COLO668 (cell line): ENCODE measurements at regions not wholly inside any gene's neighbourhood (a gene's known extent, or its start where the extent isn't known, plus 50 kb on each side); places are given as distances from the start of the nearest gene placed in this dataset.

ENCODE experiments used
- DNase-seq: peaks from one replicate; lab custom pipeline; 2025; ENCODE audit not compliant: unreplicated experiment; lab: John Stamatoyannopoulos, UW

DNA sequence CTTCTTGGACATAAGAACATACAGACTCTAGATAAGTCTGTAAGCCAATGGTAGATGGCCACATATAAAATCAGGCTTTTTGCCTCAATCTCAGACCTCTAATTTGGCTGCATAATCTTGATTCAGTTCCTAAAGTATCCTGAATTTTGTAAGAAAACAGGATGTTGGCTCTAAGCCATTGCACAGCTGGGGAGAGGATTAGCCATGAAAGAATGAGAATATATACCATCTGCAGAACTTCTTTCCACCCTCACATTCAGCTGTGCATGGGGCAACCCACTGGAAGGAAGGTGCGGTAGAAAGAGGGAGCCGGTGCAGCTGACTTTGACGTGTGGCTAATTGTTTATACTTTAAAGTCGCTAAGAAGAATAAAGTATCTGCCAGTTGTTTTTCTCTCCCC, 1061.6 kb upstream of the FAM98A start:
- DNase-seq = no peak

DNA sequence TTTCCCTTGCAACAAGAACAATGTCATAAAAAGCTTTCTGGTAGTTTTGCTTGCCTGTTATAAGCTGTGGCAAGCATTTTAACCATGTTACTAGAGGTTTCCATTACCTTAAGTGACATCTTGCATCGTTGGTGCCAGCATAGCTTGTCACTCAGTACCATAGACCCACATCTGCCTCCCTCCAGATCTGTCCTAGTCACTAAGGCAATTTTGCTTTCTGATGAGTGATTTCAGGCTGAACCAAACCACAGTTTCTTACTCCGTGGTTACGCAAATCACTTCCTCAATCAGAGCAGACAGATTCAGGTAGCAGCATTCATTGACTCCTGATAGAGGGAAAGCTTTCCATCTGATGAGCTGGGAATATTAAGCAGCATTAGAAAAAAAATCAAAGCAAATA, 1057.5 kb upstream of the FAM98A start:
- DNase-seq = no peak

DNA sequence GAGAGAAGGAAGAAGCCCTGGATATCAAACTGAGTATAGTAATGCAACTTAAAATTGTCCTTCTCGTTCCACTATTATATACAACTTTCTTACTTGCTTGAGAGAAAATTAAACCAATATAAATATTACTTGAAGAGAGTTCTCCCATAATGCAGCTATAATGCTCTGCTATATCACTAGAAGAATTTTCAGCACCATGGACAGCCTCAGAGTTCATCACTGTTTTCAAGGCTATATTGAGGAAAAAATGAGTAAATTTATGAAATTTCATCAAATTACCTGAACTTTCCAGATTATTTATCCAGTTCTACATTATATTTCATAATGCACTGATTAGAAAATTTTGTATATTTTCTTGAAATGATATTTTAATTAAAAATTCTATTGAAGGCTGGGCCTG, 1053.5 kb upstream of the FAM98A start:
- no peak for DNase-seq

DNA sequence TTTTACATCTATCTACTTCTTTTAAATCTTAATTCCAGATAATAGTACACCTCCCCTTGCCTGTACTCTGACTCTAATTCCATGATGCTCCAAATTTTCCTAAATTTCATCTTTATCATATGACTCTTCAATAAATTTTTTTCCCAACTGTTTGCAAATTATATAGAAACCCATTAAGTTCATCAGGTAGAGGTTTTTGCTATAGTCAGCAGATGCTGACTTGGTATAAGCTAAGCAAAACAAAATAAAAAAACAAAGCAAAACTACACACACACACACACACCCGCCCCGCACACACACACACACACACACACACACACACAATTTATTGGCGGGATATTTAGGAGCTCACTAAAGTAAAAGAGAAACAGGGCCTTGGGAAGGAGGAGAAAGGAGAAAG, 1047.8 kb upstream of the FAM98A start:
- no peak for DNase-seq

DNA sequence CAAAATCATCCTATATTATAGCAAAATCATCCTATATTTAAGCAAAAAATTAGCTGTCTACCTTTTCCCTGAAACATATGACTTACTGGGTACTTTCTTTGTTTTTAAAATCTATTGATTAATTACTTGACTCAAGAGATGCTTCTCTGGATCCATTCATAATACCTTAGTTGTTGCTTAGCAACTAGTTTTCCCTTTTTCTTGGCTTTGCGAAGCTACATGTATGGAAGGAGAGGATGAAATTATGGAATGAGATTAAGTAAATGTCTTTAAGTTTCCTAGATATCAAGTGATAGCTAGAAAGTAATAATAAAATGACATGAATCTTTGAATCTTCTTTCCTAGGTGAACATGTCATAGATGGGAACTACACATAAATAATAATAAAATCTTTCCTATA, 1033.2 kb upstream of the FAM98A start:
- no peak for DNase-seq

DNA sequence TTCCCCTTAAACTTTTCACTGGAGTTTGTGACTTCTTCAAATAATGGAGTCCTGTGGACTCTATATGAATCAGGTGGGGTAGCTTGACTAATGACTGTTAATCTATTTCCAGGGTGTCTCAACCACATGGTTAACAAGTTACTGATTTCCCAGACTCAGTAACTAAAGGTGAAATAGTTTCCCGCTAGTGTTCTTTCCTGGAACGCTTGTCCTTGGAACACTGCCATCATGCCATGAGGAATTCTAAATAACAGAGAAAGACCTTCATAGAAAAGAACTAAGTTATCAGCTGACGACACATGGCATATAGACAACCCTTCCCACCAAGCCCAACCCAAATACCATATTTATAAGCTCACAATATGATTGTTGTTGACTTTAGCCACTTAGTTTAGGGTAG, 1027.9 kb upstream of the FAM98A start:
- no peak for DNase-seq

DNA sequence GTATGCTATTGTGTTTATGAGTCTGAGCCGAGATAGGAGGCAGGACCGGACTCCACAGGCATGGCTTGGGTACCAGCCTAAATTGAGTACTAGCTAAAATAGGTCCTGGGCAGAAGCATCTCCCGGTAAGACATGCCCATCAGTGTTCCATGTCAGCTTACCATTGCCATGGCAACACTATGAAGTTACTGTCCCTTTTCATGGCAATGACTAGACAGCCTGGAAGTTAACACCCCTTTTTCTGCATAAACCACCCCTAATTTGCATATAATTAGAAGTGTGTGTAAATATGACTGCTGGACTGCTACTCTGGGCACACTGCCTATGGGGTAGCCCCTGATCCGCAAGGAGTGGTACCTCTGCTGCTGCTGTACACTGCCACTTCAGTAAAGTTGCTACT, 1005.1 kb upstream of the FAM98A start:
- no peak for DNase-seq

DNA sequence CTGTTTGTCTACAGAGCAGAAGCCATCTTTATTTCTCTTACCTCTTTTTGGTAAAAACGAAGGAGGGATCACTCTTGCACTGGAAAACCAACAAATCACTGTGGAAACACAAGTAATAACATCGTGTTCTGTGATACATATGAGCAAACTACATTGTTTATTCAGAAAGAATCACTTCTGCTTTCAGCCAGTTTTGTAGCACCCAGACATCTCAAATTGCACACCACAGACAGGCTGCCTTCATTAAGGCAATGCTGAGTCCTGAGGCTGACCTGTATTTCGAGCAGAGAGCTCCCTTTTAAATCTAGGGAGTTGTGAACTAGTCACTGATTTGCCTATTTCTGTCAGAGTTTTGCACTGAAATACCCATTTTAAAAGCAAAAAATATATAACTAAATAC, 1003.2 kb upstream of the FAM98A start:
- no peak for DNase-seq

DNA sequence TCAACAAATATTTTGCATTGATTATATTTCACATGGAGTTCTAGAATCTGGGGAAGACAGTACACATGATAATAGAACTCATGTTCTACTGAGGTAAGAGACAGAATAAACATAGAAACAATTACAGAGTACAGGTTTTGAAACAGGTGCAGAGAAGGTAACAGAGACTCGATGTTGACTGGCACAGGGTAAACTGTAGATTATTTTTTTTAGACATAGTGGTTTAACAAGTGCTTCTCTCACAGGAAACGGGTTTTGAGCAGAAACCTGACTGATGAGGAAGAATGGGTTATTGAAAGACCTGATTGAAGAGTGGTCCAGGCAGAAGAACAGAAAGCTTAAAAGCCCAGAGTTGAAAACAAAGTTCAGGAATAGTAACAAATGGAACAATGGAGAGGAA, 1002.5 kb upstream of the FAM98A start:
- DNase-seq = no peak

DNA sequence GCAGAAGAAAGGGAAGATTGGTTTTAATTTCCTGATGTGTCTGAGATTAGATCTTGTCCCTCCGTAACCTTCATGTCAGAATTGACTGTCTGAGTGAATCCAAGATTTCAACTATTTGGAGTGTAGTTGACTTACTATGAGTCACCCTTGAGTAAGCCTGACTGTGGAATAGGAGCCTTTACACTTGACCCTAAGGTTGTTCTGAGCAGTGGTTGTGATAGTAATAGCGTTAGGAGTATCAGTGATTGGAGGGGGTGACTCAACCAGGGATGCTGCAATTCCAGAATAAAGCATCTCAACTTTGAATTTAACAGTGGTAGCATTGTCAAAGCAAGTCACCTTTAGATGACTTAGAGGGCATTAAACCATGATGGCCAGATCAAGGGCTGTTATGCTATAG, 979.5 kb upstream of the FAM98A start:
- no peak for DNase-seq

DNA sequence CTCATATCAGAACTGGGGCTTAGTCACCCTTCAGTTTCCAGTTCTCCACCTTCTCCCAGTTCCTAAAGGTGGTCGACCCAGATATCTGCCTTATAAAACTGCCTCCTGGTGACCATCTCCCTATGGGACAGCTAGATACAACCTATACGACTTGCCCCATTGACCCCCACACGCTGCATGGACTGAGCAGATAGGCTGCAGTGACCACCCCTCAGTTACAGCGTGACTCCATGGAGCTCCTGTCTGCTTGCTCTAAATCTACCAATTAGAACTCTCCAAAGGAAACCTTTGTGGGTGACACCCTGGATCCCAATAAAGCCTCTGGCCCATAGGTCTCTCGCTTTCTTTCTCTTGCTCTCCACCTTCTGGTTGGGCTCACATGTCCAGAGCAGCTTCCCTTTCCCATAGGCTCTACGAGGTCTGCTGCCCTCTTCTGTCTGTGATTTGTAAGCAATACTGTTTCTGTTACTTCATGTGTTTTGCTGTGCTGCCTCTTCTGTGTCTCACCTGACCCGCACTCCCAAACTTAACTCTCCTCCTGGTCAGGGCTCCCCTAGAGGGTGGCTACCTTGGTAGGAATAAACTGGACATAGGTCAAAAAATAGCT, 971.3 kb upstream of the FAM98A start:
- no peak for DNase-seq

DNA sequence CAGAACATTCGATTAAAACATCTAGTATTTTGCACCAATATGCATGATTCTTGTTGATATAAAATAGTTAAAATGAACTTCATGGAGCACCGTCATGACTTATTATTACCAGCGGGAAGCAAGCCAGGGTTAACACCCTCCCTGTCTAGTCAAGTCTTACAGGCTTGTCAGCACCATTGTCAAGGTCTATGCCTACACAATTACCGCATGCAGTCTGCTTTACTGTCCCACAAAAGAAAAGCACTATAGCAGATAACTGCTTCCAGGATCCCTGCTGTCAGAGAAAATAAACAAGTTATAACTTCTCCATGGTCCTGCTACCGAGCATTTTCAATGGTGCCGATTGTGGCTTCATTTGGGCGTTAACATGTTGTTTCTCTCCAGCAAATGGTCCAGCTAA, 968.0 kb upstream of the FAM98A start:
- DNase-seq = no peak

DNA sequence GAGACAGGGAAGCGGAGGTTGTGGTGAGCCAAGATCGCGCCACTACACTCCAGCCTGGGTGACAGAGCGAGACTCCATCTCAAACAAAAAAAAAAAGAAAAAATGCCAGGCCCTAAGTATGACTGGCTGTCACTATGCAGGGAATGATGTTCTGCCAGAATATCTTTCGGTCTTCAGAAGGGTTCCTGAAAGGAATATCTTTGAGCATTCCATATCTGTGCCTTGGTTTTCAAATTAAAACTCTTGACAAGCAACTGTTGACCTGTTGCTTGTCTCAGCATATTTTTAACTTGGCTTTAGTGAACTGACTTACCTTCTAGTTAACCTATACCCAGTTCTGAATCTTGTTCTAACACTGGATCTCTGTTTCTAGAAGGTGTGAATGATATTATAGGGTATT, 953.2 kb upstream of the FAM98A start:
- DNase-seq = no peak

DNA sequence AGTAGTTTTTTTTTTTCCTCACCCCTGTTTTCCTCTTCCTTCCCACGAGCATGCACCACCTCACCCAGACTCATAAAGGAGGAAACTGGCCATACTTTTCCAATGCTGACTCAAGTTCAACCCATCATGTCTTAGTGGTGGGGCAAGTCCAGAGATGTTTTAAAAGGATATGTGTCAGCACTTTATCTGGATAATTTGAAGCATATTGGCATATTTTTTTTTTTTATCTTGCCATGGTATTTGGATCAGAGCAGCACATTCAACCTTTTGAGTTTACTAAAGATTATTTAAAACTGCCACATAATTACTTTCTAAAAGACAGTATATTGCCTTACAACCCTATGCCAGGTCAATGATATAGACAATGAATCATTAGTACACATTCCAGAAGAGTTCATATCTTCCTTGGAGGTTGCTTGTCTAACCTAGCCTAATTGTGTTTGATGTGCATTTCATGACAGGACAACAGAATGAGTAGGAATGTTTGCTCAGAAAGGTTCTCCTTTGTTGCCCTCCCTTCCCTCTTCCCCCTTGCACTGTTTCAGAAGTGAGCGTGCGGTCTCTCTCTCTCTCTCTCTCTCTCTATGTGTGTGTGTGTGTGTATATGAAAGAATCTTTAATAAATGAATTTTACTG, 950.7 kb upstream of the FAM98A start:
- DNase-seq = no peak

DNA sequence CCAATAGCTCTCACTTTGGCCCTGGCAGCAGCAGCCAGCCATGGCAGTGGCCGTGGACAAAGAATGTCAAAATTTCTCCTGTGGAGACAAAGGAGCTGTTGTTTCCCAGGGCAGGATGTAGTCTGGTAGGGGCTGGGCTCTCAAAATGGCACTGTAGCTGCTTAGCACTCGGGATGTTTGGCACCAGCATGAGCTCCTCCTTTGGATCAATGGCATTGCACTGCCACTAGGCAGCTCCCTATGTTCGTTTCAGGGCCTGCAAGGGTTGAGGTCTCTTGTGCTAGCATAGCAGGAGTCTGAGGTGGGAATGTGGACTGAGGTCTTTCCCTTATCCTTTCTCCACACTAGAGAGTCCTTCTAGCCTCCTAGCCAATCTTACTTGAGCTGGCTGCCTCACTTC, 948.8 kb upstream of the FAM98A start:
- DNase-seq = no peak

DNA sequence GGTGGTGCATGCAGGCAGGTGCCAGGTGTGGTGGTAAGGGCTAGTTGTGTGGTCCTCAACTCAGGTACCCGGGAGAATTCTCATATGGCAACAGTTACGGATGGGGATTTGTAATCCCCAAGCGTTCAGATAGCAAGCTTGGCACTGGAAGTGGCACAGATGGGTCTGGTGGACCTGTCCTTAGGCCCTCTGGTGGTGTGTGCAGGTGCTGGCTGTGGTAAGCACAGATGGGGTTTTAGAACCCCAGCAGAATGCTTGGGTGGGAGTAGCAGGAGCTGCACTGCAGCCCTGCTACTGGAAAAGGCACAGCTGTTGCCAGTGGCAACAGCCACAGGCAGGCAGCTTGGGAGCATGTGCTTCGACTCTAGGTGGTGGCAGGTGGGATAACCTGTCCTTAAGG, 948.2 kb upstream of the FAM98A start:
- DNase-seq = no peak

DNA sequence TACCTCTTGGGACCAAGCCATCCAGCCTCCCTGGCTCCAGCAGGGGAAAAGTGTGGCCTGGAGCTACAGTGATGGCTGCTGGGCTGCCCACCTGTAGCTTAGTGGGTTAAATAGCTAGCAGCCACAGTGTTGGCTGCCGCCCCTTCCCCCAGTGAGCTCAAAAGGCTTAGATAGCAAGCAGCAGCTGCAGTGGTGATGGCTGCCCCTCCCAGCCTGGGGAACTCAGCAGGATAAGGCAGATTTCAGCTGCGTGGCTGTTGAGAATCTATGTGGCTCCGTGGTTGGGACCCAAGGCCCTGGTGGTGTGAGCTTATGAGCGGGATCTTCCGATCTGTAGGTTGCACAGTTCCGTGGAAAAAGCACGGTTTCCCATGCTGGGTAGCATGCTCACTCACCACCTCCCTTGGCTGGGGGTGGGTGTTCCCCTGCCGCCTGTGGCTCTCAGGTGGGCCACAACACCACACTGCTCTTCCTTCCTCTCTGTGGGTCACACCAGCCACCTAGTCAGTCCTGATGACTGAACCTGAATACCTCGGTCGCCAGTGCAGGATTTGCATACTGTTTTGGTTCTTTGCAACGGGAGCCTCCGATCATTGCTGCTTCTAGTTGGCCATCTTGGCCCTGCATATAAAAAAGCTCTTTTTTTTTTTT, 946.5 kb upstream of the FAM98A start:
- DNase-seq = no peak

DNA sequence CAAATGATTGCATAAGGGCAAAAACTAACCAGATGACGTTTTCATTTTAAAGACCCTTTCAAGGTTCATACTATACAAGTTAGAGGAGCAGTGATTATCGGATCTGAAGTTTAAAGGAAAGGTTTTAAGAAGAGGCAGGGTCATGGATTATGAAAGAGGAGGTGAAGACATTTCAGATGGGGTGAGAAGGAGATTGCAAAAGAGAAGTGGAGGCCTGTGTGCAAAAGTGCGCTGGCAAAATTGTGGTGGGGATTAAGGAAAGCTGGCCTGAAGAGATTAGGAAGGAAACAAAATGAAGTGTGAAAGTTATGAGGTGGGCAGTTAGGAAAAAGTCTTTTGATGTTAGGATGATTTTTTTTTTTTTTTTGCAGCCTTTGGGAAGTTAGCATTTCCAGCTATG, 935.7 kb upstream of the FAM98A start:
- no peak for DNase-seq

DNA sequence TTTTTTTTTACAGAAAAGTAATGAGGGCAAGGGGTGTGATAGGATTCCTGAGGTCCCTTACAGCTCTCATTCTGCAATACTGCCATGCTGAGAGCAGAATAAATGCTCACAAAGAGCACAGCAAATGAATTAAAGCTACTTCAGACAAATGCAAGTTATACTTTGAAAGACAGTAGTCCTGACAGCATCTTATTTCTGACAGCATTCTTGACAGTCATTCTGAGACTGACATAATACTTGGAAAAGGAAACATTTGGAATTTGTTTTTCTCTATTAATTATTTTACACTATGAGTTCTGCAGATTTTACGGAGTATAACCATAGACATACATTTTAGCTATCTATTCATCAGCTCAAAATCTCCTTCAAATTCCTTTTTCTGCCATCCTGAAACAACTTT, 935.2 kb upstream of the FAM98A start:
- DNase-seq = no peak

DNA sequence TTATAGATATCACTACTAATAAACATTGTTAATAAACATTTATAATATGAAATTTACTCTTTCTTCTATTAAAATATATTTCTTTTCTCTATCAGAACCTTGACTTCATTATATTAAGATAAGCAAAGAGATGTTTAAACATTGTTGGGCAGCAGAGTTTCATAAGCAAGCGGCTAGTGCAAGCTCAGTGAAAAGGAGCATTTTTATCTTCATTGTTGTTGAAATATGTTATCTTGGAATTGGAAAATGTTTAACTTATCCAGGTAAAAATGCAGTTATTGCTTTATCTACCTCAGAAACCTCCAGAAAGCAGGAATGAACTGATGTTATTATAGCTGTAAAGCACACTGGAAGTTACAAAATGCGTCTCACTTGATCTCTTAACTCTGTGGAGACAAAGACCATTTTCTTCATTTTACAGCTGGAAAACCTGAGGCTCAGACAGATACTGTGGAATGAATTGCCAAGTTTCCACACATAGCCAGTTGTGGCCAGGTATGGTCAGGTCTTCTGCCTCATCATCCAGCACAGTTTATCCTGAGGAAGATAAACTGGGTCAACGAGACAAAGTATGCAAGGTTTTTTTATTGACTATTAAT, 934.6 kb upstream of the FAM98A start:
- DNase-seq = no peak

DNA sequence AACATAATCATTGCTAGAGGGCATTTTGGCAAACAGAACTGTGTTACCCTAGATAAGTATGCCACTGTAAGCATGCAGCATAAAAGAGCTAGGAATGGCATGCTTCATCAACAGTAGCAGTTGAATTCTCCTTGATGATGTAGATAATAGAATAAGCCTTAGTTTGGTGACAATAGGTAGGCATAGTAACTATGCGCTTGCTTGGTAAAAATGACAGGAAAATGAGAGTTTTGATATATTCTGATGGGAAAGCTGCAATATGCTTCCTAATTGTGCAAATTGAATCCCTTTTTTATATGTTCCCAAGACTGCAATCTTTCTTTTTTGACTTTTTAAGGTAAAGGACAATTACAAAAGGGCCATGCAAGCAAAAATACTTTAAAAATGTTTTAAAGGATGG, 930.9 kb upstream of the FAM98A start:
- no peak for DNase-seq

DNA sequence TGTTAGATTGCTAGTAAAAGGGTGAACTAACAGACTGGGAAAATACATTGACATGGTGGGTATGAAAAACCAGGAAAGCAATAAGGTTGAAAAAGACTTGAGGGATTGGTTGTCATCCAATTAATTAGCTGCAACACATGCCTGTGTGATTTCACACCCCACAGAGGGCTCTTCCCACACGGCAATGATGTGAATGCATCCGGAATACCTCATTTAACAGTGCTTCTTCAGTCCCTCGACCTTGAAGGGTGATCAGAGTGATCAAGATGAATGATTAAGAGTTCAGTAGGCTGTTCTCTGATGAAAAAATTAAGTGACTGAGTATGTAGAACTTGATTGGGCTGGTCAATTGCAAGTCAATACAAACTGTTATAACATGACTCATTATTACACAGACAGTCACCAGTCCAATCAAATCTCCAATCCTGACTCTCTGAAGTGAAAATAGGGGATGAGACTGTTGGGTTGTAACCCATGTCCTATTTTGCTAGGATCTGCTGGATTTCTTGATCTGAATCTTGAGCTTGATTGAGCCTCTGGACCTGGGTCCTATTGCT, 924.9 kb upstream of the FAM98A start:
- no peak for DNase-seq
